ENCODE measurements at regions not wholly inside any gene's neighbourhood (a gene's known extent, or its start where the extent isn't known, plus 50 kb on each side); places are given as distances from the start of the nearest gene placed in this dataset.

- no peak for DNase-seq
- 0 out of 2 replicates have a peak, but pooled peaks cover 3% of the 10 kb centered on the region for H3K27me3 ChIP-seq
- no peaks in the 10 kb centered on the region for H3K9me3 ChIP-seq (replicated peaks)
- H3K27ac ChIP-seq = no peak overlapping the region
- H3K4me1 ChIP-seq = no peaks in the 10 kb centered on the region; the same call in 1 of the 2 replicates
- H3K4me3 ChIP-seq = no peak overlapping the region
- H3K36me3 ChIP-seq = no peaks in the 10 kb centered on the region
These were observed 121.6 kb upstream of the IGFBP7 start for GRCh38 chr4:57231781-57232180.

GRCh38 chr4:57220734-57221133 is 110.5 kb upstream of the IGFBP7 start:
- no peaks in the 10 kb centered on the region for H3K9me3 ChIP-seq (replicated peaks)

GRCh38 chr4:57220172-57220571 is 110.0 kb upstream of the IGFBP7 start:
- H3K36me3 ChIP-seq = no peaks in the 10 kb centered on the region
- H3K27me3 ChIP-seq = no peaks in the 10 kb centered on the region
- no peaks in the 10 kb centered on the region for H3K9me3 ChIP-seq (replicated peaks)
- H3K4me3 ChIP-seq = no peak overlapping the region
- H3K4me1 ChIP-seq = peaks cover 4% of the 10 kb centered on the region
- no peak overlapping the region for H3K27ac ChIP-seq
- no peak for DNase-seq

More at GRCh38 chr4:57220734-57221133, 110.5 kb upstream of the IGFBP7 start:
- no peaks in the 10 kb centered on the region for H3K27me3 ChIP-seq
- no peak overlapping the region for H3K4me3 ChIP-seq
- H3K36me3 ChIP-seq = no peaks in the 10 kb centered on the region
- DNase-seq = no peak
- no peak overlapping the region for H3K27ac ChIP-seq
- H3K4me1 ChIP-seq = no peaks in the 10 kb centered on the region

- H3K36me3 ChIP-seq = no peaks in the 10 kb centered on the region
These were observed 109.2 kb upstream of the IGFBP7 start for GRCh38 chr4:57219431-57219830.

GRCh38 chr4:57214654-57215411 is 104.6 kb upstream of the IGFBP7 start:
- Histone ChIP-seq H3K36me3 (no peaks in the 10 kb centered on the region), H3K27ac (peak overlapping the region; percentile 5; the same call in 1 of the 2 replicates), H3K4me1 (peaks cover 14% of the 10 kb centered on the region), H3K27me3 (no peaks in the 10 kb centered on the region), H3K4me3 (no peak overlapping the region), H3K9me3 (replicated peaks) (no peaks in the 10 kb centered on the region)
- peak; percentile 67 to 76 for DNase-seq

More at GRCh38 chr4:57219431-57219830, 109.2 kb upstream of the IGFBP7 start:
- Histone ChIP-seq H3K27me3 (no peaks in the 10 kb centered on the region), H3K4me1 (peaks cover 10% of the 10 kb centered on the region), H3K9me3 (replicated peaks) (no peaks in the 10 kb centered on the region), H3K4me3 (no peak overlapping the region), H3K27ac (no peak overlapping the region)
- DNase-seq = no peak

- DNase-seq = no peak
- peaks cover 14% of the 10 kb centered on the region for H3K4me1 ChIP-seq
- no peak overlapping the region for H3K4me3 ChIP-seq
- H3K9me3 ChIP-seq (replicated peaks) = no peaks in the 10 kb centered on the region
- no peak overlapping the region for H3K27ac ChIP-seq
- no peaks in the 10 kb centered on the region for H3K36me3 ChIP-seq
- no peaks in the 10 kb centered on the region for H3K27me3 ChIP-seq
These were observed 100.9 kb upstream of the IGFBP7 start for GRCh38 chr4:57211131-57211530.

GRCh38 chr4:57206172-57206571 is 96.0 kb upstream of the IGFBP7 start:
- Histone ChIP-seq H3K9me3 (replicated peaks) (no peaks in the 10 kb centered on the region), H3K36me3 (no peaks in the 10 kb centered on the region), H3K4me3 (no peak overlapping the region), H3K4me1 (no peaks in the 10 kb centered on the region), H3K27me3 (no peaks in the 10 kb centered on the region), H3K27ac (no peak overlapping the region)
- DNase-seq = no peak

GRCh38 chr4:57205580-57205979 is 95.4 kb upstream of the IGFBP7 start:
- Histone ChIP-seq H3K4me1 (no peaks in the 10 kb centered on the region), H3K27ac (no peak overlapping the region), H3K36me3 (no peaks in the 10 kb centered on the region), H3K27me3 (no peaks in the 10 kb centered on the region), H3K9me3 (replicated peaks) (no peaks in the 10 kb centered on the region), H3K4me3 (no peak overlapping the region)
- no peak for DNase-seq

- H3K4me3 ChIP-seq = no peak overlapping the region
- H3K4me1 ChIP-seq = no peaks in the 10 kb centered on the region
- DNase-seq = no peak
- no peak overlapping the region for H3K27ac ChIP-seq
- H3K27me3 ChIP-seq = no peaks in the 10 kb centered on the region
- H3K36me3 ChIP-seq = no peaks in the 10 kb centered on the region
- H3K9me3 ChIP-seq (replicated peaks) = no peaks in the 10 kb centered on the region
These were observed 90.7 kb upstream of the IGFBP7 start for GRCh38 chr4:57200799-57201327.

GRCh38 chr4:57199267-57199666 is 89.1 kb upstream of the IGFBP7 start:
- no peak overlapping the region for H3K27ac ChIP-seq

GRCh38 chr4:57195622-57196021 is 85.4 kb upstream of the IGFBP7 start:
- no peak for DNase-seq
- H3K27ac ChIP-seq = no peak overlapping the region

More at GRCh38 chr4:57199267-57199666, 89.1 kb upstream of the IGFBP7 start:
- no peaks in the 10 kb centered on the region for H3K9me3 ChIP-seq (replicated peaks)
- H3K27me3 ChIP-seq = no peaks in the 10 kb centered on the region
- no peaks in the 10 kb centered on the region for H3K4me1 ChIP-seq
- H3K36me3 ChIP-seq = no peaks in the 10 kb centered on the region
- H3K4me3 ChIP-seq = no peak overlapping the region
- DNase-seq = no peak

GRCh38 chr4:57194068-57194611 is 84.0 kb upstream of the IGFBP7 start:
- no peak for DNase-seq
- Histone ChIP-seq H3K4me3 (no peak overlapping the region), H3K27ac (no peak overlapping the region), H3K36me3 (no peaks in the 10 kb centered on the region), H3K27me3 (no peaks in the 10 kb centered on the region), H3K9me3 (replicated peaks) (no peaks in the 10 kb centered on the region), H3K4me1 (peaks cover 32% of the 10 kb centered on the region)

More at GRCh38 chr4:57195622-57196021, 85.4 kb upstream of the IGFBP7 start:
- Histone ChIP-seq H3K36me3 (no peaks in the 10 kb centered on the region), H3K4me1 (peaks cover 25% of the 10 kb centered on the region), H3K27me3 (no peaks in the 10 kb centered on the region), H3K9me3 (replicated peaks) (no peaks in the 10 kb centered on the region), H3K4me3 (no peak overlapping the region)

GRCh38 chr4:57193209-57193810 is 83.1 kb upstream of the IGFBP7 start:
- H3K4me3 ChIP-seq = no peak overlapping the region
- H3K4me1 ChIP-seq = peaks cover 32% of the 10 kb centered on the region
- no peaks in the 10 kb centered on the region for H3K9me3 ChIP-seq (replicated peaks)
- no peak overlapping the region for H3K27ac ChIP-seq
- peak in 1 of 2 experiments; percentile 35 for DNase-seq
- no peaks in the 10 kb centered on the region for H3K36me3 ChIP-seq
- H3K27me3 ChIP-seq = no peaks in the 10 kb centered on the region

GRCh38 chr4:57191523-57192034 is 81.4 kb upstream of the IGFBP7 start:
- H3K4me1 ChIP-seq = peaks cover 32% of the 10 kb centered on the region
- H3K27me3 ChIP-seq = no peaks in the 10 kb centered on the region
- no peaks in the 10 kb centered on the region for H3K36me3 ChIP-seq
- peak; percentile 91 to 97 for DNase-seq
- no peaks in the 10 kb centered on the region for H3K9me3 ChIP-seq (replicated peaks)
- H3K4me3 ChIP-seq = no peak overlapping the region
- no peak overlapping the region for H3K27ac ChIP-seq
